ENCODE measurements at regions not wholly inside any gene's neighbourhood (a gene's known extent, or its start where the extent isn't known, plus 50 kb on each side); places are given as distances from the start of the nearest gene placed in this dataset.

DNA sequence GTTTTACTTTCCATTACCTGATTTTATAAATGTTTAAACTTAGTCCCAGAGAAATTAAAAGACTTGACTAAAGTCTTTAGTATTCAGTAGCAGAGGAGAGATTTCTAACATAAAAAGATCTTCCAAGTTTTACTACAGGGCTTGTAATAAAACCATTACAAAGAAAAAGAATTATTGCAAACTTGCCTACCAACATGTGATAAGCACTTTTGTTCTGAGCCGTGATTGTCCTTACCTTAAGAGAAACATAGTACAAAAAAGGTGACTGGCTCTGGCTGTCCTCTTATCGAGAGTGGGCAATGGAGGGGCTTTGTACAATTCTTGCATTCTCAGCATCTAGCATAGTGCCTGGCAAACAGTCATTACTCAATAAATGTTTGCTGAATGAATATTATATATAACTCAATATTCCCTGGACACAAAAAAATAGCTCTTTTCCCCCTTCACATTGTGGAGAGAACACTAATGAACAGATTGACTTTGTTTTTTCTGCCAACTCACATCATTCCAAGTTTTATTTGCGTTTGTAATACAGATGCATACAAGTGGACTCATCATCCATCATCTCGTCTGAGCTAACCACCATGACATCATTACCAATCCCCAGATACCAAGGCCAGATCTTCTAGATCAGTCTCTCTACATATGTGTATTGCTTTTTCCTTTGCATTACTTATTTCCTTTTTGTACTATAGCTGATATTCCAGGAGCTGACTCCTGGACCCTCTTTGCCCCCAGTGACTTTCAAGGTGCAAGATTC is 192.8 kb upstream of the EEA1 start:
- H3K27ac Mint-ChIP-seq (ENCODE audit: unreplicated experiment): peak overlapping the region; percentile 54

DNA sequence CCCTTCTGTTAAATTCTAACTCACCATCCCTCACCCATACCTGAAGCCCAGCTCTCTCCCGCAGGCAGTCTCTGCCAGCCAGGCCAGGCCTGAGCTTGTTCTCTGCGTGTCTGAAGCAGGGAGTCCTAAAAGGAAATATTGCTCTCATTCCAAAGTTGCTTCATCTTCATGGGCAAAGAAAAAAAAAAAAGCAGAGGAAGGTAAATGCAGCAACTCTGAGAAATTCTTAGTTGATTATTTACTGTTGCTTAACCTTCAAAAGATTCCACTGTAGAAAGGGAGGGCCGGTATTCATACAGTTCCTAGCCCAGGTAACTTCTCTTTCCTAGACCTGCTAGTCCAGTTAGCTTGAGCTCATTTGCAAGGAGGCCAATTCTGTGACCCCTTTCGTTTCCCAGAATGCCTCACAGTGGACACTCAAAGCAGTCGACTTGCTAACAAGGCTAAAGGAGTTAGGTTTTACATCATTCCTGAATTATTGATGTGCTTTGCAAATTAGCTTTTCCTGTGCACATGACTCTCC is 193.5 kb upstream of the EEA1 start:
- H3K4me3 ChIP-seq (ENCODE audit: insufficient read depth, low read depth, low read length): no peak overlapping the region
- H3K36me3 Mint-ChIP-seq (ENCODE audit: low read depth, unreplicated experiment): no peaks in the 10 kb centered on the region
- H3K4me1 Mint-ChIP-seq (ENCODE audit: low read depth, unreplicated experiment): peaks cover 14% of the 10 kb centered on the region
- H3K79me2 ChIP-seq (ENCODE audit: insufficient read depth, low read length): no peaks in the 10 kb centered on the region
- H3K27me3 ChIP-seq (ENCODE audit: insufficient read depth, low read length): no peaks in the 10 kb centered on the region
- peak overlapping the region; percentile 24 for H3K27ac ChIP-seq (ENCODE audit: low read depth, low read length)
- no peak overlapping the region for H2AFZ ChIP-seq (ENCODE audit: low read depth, low read length)
- H3K27me3 Mint-ChIP-seq (ENCODE audit: low read depth, unreplicated experiment): peaks cover 2% of the 10 kb centered on the region
- FAIRE-seq (no peak), DNase-seq (ENCODE audit: low read depth) (no peak)
- H3K4me2 ChIP-seq (ENCODE audit: low read length): peak overlapping the region; percentile 26
- H3K36me3 ChIP-seq (ENCODE audit: insufficient read depth, low read length): no peaks in the 10 kb centered on the region
- no peak overlapping the region for H3K4me3 Mint-ChIP-seq (ENCODE audit: unreplicated experiment)
- H3K4me1 ChIP-seq (ENCODE audit: insufficient read depth, low read length): peaks cover 12% of the 10 kb centered on the region
- no peaks in the 10 kb centered on the region for H4K20me1 ChIP-seq (ENCODE audit: insufficient read depth, low read length)
- TF ChIP-seq EZH2 (IDR thresholded peaks at IDR 0.05; ENCODE audit: insufficient read depth, low read length): no peak
- no peaks in the 10 kb centered on the region for H3K9me3 ChIP-seq (ENCODE audit: insufficient read depth, low read depth, low read length)
- peak overlapping the region; percentile 54 for H3K27ac Mint-ChIP-seq (ENCODE audit: unreplicated experiment)
- no peaks in the 10 kb centered on the region for H3K9me3 Mint-ChIP-seq (ENCODE audit: unreplicated experiment)
- no peak overlapping the region for H3K9ac ChIP-seq (ENCODE audit: low read length)

More for the DNA sequence above, 192.8 kb upstream of the EEA1 start:
- Mint-ChIP-seq H3K36me3 (ENCODE audit: low read depth, unreplicated experiment) (no peaks in the 10 kb centered on the region), H3K9me3 (ENCODE audit: unreplicated experiment) (no peaks in the 10 kb centered on the region), H3K4me3 (ENCODE audit: unreplicated experiment) (no peak overlapping the region), H3K4me1 (ENCODE audit: low read depth, unreplicated experiment) (peaks cover 14% of the 10 kb centered on the region), H3K27me3 (ENCODE audit: low read depth, unreplicated experiment) (peaks cover 2% of the 10 kb centered on the region)
- H3K4me2 ChIP-seq (ENCODE audit: low read length): peak overlapping the region; percentile 26
- H4K20me1 ChIP-seq (ENCODE audit: insufficient read depth, low read length): no peaks in the 10 kb centered on the region
- peaks cover 12% of the 10 kb centered on the region for H3K4me1 ChIP-seq (ENCODE audit: insufficient read depth, low read length)
- no peak overlapping the region for H2AFZ ChIP-seq (ENCODE audit: low read depth, low read length)
- H3K36me3 ChIP-seq (ENCODE audit: insufficient read depth, low read length): no peaks in the 10 kb centered on the region
- H3K4me3 ChIP-seq (ENCODE audit: insufficient read depth, low read depth, low read length): no peak overlapping the region
- H3K9ac ChIP-seq (ENCODE audit: low read length): no peak overlapping the region
- no peaks in the 10 kb centered on the region for H3K9me3 ChIP-seq (ENCODE audit: insufficient read depth, low read depth, low read length)
- no peaks in the 10 kb centered on the region for H3K79me2 ChIP-seq (ENCODE audit: insufficient read depth, low read length)
- no peak for TF ChIP-seq EZH2 (IDR thresholded peaks at IDR 0.05; ENCODE audit: insufficient read depth, low read length)
- TF ChIP-seq, protein P1, sequence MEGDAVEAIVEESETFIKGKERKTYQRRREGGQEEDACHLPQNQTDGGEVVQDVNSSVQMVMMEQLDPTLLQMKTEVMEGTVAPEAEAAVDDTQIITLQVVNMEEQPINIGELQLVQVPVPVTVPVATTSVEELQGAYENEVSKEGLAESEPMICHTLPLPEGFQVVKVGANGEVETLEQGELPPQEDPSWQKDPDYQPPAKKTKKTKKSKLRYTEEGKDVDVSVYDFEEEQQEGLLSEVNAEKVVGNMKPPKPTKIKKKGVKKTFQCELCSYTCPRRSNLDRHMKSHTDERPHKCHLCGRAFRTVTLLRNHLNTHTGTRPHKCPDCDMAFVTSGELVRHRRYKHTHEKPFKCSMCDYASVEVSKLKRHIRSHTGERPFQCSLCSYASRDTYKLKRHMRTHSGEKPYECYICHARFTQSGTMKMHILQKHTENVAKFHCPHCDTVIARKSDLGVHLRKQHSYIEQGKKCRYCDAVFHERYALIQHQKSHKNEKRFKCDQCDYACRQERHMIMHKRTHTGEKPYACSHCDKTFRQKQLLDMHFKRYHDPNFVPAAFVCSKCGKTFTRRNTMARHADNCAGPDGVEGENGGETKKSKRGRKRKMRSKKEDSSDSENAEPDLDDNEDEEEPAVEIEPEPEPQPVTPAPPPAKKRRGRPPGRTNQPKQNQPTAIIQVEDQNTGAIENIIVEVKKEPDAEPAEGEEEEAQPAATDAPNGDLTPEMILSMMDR (IDR thresholded peaks at IDR 0.05; ENCODE audit: insufficient read depth, low read depth, low read length): no peak
- peak; percentile 84 for DNase-seq (ENCODE audit: low read depth)
- no peaks in the 10 kb centered on the region for H3K27me3 ChIP-seq (ENCODE audit: insufficient read depth, low read length)
- H3K27ac ChIP-seq (ENCODE audit: low read depth, low read length): peak overlapping the region; percentile 34
- peak; percentile 65 for FAIRE-seq

DNA sequence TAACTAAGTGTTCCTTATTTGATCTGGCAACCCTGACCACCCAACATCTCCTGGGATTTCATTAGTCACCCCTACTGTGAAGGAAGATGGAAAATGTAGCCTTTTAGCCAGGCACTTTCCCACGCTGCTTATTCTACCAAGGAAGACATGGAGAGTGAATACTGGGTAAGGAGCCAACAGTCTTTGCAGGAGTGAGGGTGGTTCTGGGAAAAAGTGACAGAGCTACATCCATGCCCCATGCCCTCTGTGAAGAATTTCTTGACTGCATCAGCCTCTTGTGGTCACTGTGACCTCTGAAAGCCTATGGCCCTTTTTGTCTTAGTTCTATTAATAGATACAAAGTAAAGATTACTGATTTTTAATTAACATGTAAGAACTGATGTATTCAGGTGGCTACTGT is 196.0 kb upstream of the EEA1 start:
- Histone ChIP-seq H3K36me3 (ENCODE audit: insufficient read depth, low read length) (no peaks in the 10 kb centered on the region), H3K4me3 (ENCODE audit: insufficient read depth, low read depth, low read length) (no peak overlapping the region), H3K9me3 (ENCODE audit: insufficient read depth, low read depth, low read length) (no peaks in the 10 kb centered on the region), H2AFZ (ENCODE audit: low read depth, low read length) (no peak overlapping the region), H3K79me2 (ENCODE audit: insufficient read depth, low read length) (no peaks in the 10 kb centered on the region), H3K9ac (ENCODE audit: low read length) (no peak overlapping the region), H4K20me1 (ENCODE audit: insufficient read depth, low read length) (no peaks in the 10 kb centered on the region), H3K27ac (ENCODE audit: low read depth, low read length) (no peak overlapping the region), H3K4me1 (ENCODE audit: insufficient read depth, low read length) (peaks cover 12% of the 10 kb centered on the region), H3K27me3 (ENCODE audit: insufficient read depth, low read length) (no peaks in the 10 kb centered on the region), H3K4me2 (ENCODE audit: low read length) (no peak overlapping the region)
- no peaks in the 10 kb centered on the region for H3K9me3 Mint-ChIP-seq (ENCODE audit: unreplicated experiment)
- no peak overlapping the region for H3K4me3 Mint-ChIP-seq (ENCODE audit: unreplicated experiment)
- DNase-seq (ENCODE audit: low read depth): no peak
- peaks cover 1% of the 10 kb centered on the region for H3K27me3 Mint-ChIP-seq (ENCODE audit: low read depth, unreplicated experiment)
- TF ChIP-seq EZH2 (IDR thresholded peaks at IDR 0.05; ENCODE audit: insufficient read depth, low read length): no peak
- TF ChIP-seq, protein P1 (IDR thresholded peaks at IDR 0.05; ENCODE audit: insufficient read depth, low read depth, low read length): no peak
- FAIRE-seq: no peak
- no peak overlapping the region for H3K27ac Mint-ChIP-seq (ENCODE audit: unreplicated experiment)
- no peaks in the 10 kb centered on the region for H3K36me3 Mint-ChIP-seq (ENCODE audit: low read depth, unreplicated experiment)
- H3K4me1 Mint-ChIP-seq (ENCODE audit: low read depth, unreplicated experiment): peaks cover 14% of the 10 kb centered on the region

All from astrocyte (in vitro differentiated cells and primary cell).